GM12892 (cell line): ENCODE measurements at regions not wholly inside any gene's neighbourhood (a gene's known extent, or its start where the extent isn't known, plus 50 kb on each side); places are given as distances from the start of the nearest gene placed in this dataset.

Experiments
- DNase-seq: peaks from one replicate; pipeline ENCODE4 v3.0.0; 2011; ENCODE audit not compliant: insufficient read length
- FAIRE-seq: peaks from 2 replicates; lab custom pipeline; 2011; peaks lifted over from hg19 to GRCh38; lab: Jason Lieb, UNC
- POLR2A ChIP-seq: IDR thresholded peaks from 2 replicates; pipeline ENCODE4 v1.6.1; 2011; ENCODE audit warnings: low read depth, low read length, control low read depth
- POLR2AphosphoS5 ChIP-seq: IDR thresholded peaks from 2 replicates; pipeline ENCODE4 v1.6.1; 2011; ENCODE audit warnings: low read depth, low read length, control low read depth
- TAF1 ChIP-seq: IDR thresholded peaks from 2 replicates; pipeline ENCODE4 v1.6.1; 2011; ENCODE audit warnings: low read depth, mild to moderate bottlenecking, control low read depth, low read length, borderline replicate concordance

- TF ChIP-seq POLR2A (no peak), TAF1 (no peak), POLR2AphosphoS5 (no peak)
- DNase-seq: no peak
- no peak for FAIRE-seq
Measured at GRCh38 chr14:89502966-89503365, 85.9 kb upstream of the FOXN3 start.

GRCh38 chr14:89501381-89501780, 84.3 kb upstream of the FOXN3 start:
- no peak for DNase-seq
- no peak for FAIRE-seq
- TF ChIP-seq TAF1 (no peak), POLR2AphosphoS5 (no peak), POLR2A (no peak)

- TF ChIP-seq TAF1 (no peak), POLR2A (no peak), POLR2AphosphoS5 (no peak)
- FAIRE-seq (no peak), DNase-seq (no peak)
Measured at GRCh38 chr14:89500303-89500702, 83.3 kb upstream of the FOXN3 start.

- FAIRE-seq: no peak
- TF ChIP-seq POLR2AphosphoS5: no peak
Measured at GRCh38 chr14:89498878-89499277, 81.8 kb upstream of the FOXN3 start.

GRCh38 chr14:89495718-89496117, 78.7 kb upstream of the FOXN3 start:
- no peak for FAIRE-seq
- TF ChIP-seq TAF1 (no peak), POLR2AphosphoS5 (no peak), POLR2A (no peak)

More at GRCh38 chr14:89498878-89499277, 81.8 kb upstream of the FOXN3 start:
- no peak for DNase-seq

GRCh38 chr14:89493877-89494634, 77.0 kb upstream of the FOXN3 start:
- peak; percentile 14 for FAIRE-seq
- TF ChIP-seq POLR2AphosphoS5 (no peak), POLR2A (no peak), TAF1 (no peak)
- peak; percentile 17 for DNase-seq

More at GRCh38 chr14:89495718-89496117, 78.7 kb upstream of the FOXN3 start:
- DNase-seq: no peak

GRCh38 chr14:89493406-89493805, 76.4 kb upstream of the FOXN3 start:
- FAIRE-seq (no peak), DNase-seq (no peak)
- TF ChIP-seq TAF1: no peak
- no peak for TF ChIP-seq POLR2AphosphoS5
- no peak for TF ChIP-seq POLR2A

GRCh38 chr14:89491711-89492381, 74.8 kb upstream of the FOXN3 start:
- no peak for TF ChIP-seq POLR2A
- TF ChIP-seq POLR2AphosphoS5: no peak
- no peak for TF ChIP-seq TAF1
- FAIRE-seq (no peak), DNase-seq (no peak)

GRCh38 chr14:89490466-89490865, 73.4 kb upstream of the FOXN3 start:
- DNase-seq: no peak
- no peak for FAIRE-seq
- TF ChIP-seq TAF1: no peak
- no peak for TF ChIP-seq POLR2A
- TF ChIP-seq POLR2AphosphoS5: no peak

- TF ChIP-seq TAF1: no peak
- no peak for TF ChIP-seq POLR2A
- TF ChIP-seq POLR2AphosphoS5: no peak
- DNase-seq (no peak), FAIRE-seq (no peak)
Measured at GRCh38 chr14:89489761-89490437, 72.9 kb upstream of the FOXN3 start.

GRCh38 chr14:89486961-89487360, 69.9 kb upstream of the FOXN3 start:
- DNase-seq (no peak), FAIRE-seq (no peak)
- TF ChIP-seq TAF1 (no peak), POLR2A (no peak), POLR2AphosphoS5 (no peak)

GRCh38 chr14:89486505-89486904, 69.5 kb upstream of the FOXN3 start:
- DNase-seq (no peak), FAIRE-seq (no peak)
- no peak for TF ChIP-seq TAF1
